HG03175 (cell line): ENCODE measurements at regions not wholly inside any gene's neighbourhood (a gene's known extent, or its start where the extent isn't known, plus 50 kb on each side); places are given as distances from the start of the nearest gene placed in this dataset.
"Not testable (repeated sequence)": the region's sequence is repeated elsewhere in the genome, so short reads cannot be mapped to it uniquely, and the experiment has no call there.

Experiments used
- ATAC-seq: cut with Tn5 transposase; IDR thresholded peaks from one replicate; pipeline ENCODE4 v1.9.1; 2021; ENCODE audit warnings: mild to moderate bottlenecking, moderate library complexity; ENCODE audit not compliant: unreplicated experiment

GRCh38 chrX:74180716-74181115 lies 123.3 kb upstream of the ZCCHC13 start:
- ATAC-seq = no peak

GRCh38 chrX:74179990-74180389 lies 124.0 kb upstream of the ZCCHC13 start:
- ATAC-seq = no peak

GRCh38 chrX:74179499-74179898 lies 124.5 kb upstream of the ZCCHC13 start:
- ATAC-seq = no peak

GRCh38 chrX:74179071-74179470 lies 124.9 kb upstream of the ZCCHC13 start:
- no peak for ATAC-seq

GRCh38 chrX:74178536-74178935 lies 125.4 kb upstream of the ZCCHC13 start:
- ATAC-seq = no peak

GRCh38 chrX:74171465-74171864 lies 132.5 kb upstream of the ZCCHC13 start:
- ATAC-seq = no peak

GRCh38 chrX:74162199-74162598 lies 141.8 kb upstream of the ZCCHC13 start:
- ATAC-seq = no peak

- ATAC-seq = no peak
These were observed 143.2 kb upstream of the ZCCHC13 start for GRCh38 chrX:74160816-74161215.

- no peak for ATAC-seq
These were observed 143.6 kb upstream of the ZCCHC13 start for GRCh38 chrX:74160358-74160757.

- no peak for ATAC-seq
These were observed 156.5 kb upstream of the ZCCHC13 start for GRCh38 chrX:74147439-74147838.

- ATAC-seq = no peak
These were observed 165.0 kb upstream of the ZCCHC13 start for GRCh38 chrX:74138943-74139342.

- ATAC-seq = no peak
These were observed 170.7 kb upstream of the ZCCHC13 start for GRCh38 chrX:74133156-74133796.

GRCh38 chrX:74132280-74132679 lies 171.7 kb upstream of the ZCCHC13 start:
- ATAC-seq = no peak

GRCh38 chrX:74119016-74119910 lies 184.7 kb upstream of the ZCCHC13 start:
- no peak for ATAC-seq

- no peak for ATAC-seq
These were observed 185.7 kb upstream of the ZCCHC13 start for GRCh38 chrX:74117962-74118902.

GRCh38 chrX:74111245-74111644 lies 192.7 kb upstream of the ZCCHC13 start:
- no peak for ATAC-seq

- no peak for ATAC-seq
These were observed 196.3 kb upstream of the ZCCHC13 start for GRCh38 chrX:74107666-74108065.

GRCh38 chrX:74104356-74105015 lies 199.5 kb upstream of the ZCCHC13 start:
- ATAC-seq = no peak

- ATAC-seq = not testable (repeated sequence)
These were observed 205.6 kb upstream of the ZCCHC13 start for GRCh38 chrX:74098407-74098806.

GRCh38 chrX:74090049-74090448 lies 213.9 kb upstream of the ZCCHC13 start:
- no peak for ATAC-seq
